Inferior parietal cortex (tissue), 1 donor: ENCODE measurements at regions not wholly inside any gene's neighbourhood (a gene's known extent, or its start where the extent isn't known, plus 50 kb on each side); places are given as distances from the start of the nearest gene placed in this dataset.
A peak's percentile ranks its signal among the peaks of the same experiment; 100 is the strongest.
"Not testable (repeated sequence)": the region's sequence is repeated elsewhere in the genome, so short reads cannot be mapped to it uniquely, and the experiment has no call there.

Source experiments
- DNase-seq: peaks from one replicate; pipeline ENCODE4 v3.0.0-alpha.2; 2016; ENCODE audit errors: extremely low spot score

DNA sequence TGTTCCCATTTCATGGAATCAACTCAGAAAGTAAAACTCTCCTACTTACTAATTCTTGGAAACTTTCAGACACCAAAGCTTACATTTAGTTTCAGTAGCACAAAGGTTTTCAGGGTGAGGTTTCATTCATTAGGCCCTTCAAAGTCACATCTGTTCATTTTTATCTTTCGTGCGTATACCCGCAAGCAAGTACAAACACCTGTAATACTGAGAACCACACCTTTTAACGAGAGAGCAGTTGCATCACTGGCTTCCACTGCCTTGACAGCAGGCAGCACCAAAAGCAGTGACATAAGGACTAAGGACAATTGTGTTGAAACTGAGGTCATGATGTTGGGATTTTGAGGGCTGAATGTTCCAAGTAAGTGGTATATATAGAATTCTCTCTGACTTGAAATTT lies 60.5 kb downstream of the GOLGA6L22 start:
- not testable (repeated sequence) for DNase-seq

GRCh38 chr15:22526537-22526936 lies 67.8 kb downstream of the GOLGA6L22 start:
- DNase-seq = not testable (repeated sequence)

DNA sequence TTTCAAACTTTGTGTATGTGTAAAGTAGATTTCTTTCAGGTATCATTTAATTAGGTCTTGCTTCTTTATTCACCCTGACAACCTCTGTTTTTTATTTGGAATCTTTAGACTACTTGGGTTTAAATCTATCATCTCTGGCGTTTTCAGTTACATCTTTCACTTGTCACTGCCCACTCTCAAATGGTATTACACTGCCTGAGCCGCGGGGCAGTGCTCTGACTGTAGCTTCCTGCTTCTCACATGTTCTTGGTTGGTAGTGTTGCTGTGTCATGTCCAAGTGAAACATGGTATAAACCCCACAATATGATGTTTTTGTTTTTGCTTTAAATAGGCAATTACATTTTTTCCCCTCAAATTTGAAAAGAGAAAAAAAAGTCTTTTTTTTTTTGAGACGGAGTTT lies 68.3 kb downstream of the GOLGA6L22 start:
- not testable (repeated sequence) for DNase-seq

DNA sequence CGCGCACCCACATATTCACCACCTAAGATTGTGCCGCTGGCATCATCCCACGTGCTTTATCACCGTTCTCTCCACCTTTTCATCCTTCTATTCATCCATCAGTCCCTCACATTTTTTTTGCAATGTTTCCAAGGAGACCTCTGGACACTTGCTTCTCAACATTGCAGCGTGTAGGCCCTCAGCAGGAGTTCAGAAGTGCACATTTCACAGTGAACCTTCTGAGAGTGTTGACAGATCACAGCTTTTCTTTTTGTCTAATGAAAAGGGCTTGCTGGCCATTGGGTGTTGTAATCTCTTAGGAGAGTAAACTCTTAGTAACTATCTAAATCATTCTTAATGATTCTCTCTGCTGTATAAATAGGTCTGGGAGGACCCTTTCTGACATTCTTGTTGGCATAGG lies 70.5 kb downstream of the GOLGA6L22 start:
- not testable (repeated sequence) for DNase-seq

DNA sequence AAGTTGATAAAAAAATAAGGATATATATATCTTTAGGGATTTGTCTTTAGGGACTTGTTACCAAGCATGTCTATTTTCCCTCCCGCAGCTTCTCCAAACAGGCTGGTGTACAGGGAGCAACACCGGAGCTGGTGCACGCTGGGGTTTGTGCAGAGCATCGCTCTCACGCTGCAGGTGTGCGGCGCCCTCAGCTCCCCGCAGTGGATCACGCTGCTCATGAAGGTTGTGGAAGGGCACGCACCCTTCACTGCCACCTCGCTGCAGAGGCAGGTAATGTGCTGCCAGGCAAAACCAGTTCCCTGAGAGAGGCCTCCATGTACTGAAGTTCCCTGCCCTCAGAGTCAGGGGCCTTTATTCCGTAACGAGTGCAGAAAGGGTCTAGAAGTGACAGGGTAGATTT lies 101.0 kb downstream of the GOLGA6L22 start:
- not testable (repeated sequence) for DNase-seq

DNA sequence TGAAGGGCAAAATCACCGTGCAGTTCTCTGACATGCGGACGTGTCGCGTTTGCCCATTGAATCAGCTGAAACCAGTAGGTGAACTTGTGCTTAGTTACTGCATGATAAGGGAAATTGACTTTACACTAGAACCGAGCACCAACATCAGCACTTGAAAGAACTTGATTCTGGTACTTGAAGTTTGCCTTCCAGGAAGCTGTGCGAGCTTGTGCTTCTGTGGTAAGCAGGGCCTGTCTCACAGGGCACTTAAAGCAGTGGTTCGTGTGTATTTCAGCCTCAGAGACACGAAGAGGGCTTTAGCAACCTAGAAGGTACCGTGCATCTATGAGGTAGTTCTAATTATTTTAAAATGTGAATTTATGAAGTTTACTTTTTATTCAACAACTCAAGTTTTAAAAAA lies 103.0 kb downstream of the GOLGA6L22 start:
- not testable (repeated sequence) for DNase-seq

GRCh38 chr15:22566510-22566909 lies 107.8 kb downstream of the GOLGA6L22 start:
- DNase-seq = not testable (repeated sequence)

- DNase-seq = not testable (repeated sequence)
Observed at GRCh38 chr15:22569486-22569885, 110.8 kb downstream of the GOLGA6L22 start.

- not testable (repeated sequence) for DNase-seq
Observed at GRCh38 chr15:22572152-22572735, 113.5 kb downstream of the GOLGA6L22 start.

DNA sequence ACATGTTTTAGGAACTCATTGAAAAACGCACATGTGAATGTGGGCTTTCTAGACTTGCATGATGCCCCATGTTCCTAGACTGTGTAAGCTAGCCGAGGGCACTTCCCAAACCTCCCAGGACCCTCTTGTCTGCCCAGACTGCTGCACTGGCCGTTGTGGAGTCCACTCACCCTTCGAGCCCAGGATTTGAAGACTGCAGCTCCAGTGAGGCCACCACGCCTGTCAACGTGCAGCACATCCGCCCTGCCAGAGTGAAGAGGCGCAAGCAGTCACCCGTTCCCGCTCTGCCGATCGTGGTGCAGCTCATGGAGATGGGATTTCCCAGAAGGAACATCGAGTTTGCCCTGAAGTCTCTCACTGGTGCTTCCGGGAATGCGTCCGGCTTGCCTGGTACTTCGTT lies 114.1 kb downstream of the GOLGA6L22 start:
- not testable (repeated sequence) for DNase-seq

- DNase-seq = not testable (repeated sequence)
Observed at GRCh38 chr15:22577828-22578227, 119.1 kb downstream of the GOLGA6L22 start.

- not testable (repeated sequence) for DNase-seq
Observed at GRCh38 chr15:22579213-22579612, 120.5 kb downstream of the GOLGA6L22 start.

DNA sequence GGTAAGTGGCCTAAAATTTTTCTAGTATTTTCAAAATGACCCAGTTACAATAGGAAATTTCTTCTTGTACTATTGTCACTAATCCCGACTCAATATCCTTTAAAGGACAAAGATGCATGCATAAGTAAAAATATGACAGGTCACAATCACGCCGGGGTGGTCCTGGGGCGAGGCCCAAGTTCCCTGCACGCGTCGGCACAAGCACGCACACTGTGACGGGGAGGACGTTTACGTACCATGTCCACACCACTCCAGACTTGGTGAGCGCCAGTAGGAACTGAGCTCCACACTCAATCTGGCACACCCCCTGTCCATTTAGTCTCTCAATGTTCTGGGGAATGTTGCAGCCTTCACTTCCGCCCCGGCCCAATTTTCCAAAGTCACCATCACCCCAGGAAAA lies 128.7 kb downstream of the GOLGA6L22 start:
- not testable (repeated sequence) for DNase-seq

GRCh38 chr15:22598552-22598951 lies 139.8 kb downstream of the GOLGA6L22 start:
- DNase-seq = not testable (repeated sequence)

- not testable (repeated sequence) for DNase-seq
Observed at GRCh38 chr15:22599526-22600320, 141.0 kb downstream of the GOLGA6L22 start.

DNA sequence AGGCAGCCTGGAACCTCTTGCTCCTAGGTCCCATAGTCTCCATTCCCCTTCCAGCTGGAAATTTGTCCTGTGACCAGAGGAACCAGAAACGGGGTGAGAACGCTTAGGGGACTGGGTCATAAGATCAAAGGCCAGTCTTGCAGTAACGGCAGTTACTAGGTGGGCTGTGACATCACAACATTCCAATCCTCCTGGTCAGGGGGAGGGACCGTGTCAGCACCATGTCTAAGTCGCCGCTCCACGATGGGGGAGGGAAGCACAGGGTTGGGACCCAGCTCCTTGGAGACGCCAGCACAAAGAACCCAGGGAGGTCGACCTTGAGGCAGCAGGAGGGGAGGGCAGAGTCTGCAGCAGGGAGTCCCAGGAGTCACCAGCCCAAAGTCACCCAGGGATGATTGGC lies 158.3 kb downstream of the GOLGA6L22 start:
- DNase-seq = not testable (repeated sequence)

GRCh38 chr15:22631789-22632188 lies 154.7 kb upstream of the NIPA1 start:
- DNase-seq = not testable (repeated sequence)

- not testable (repeated sequence) for DNase-seq
Observed at GRCh38 chr15:22639983-22640382, 146.5 kb upstream of the NIPA1 start.

DNA sequence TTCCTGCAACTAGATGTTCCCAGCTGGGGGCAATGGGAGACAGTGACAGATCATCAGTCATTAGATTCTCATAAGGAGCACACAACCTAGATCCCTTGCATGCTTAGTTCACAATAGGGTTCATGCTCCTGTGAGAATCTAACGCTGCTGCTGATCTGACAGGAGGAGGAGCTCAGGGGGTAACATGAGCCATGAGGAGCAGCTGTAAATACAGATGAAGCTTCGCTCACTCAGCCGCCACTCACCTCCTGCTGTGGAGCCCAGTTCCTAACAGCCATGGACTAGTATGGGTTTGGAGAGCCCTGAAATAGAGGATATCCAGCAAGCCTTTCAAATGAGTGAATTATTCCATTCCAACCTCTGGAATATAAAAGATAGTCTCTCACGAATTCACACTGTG lies 137.0 kb upstream of the NIPA1 start:
- not testable (repeated sequence) for DNase-seq

DNA sequence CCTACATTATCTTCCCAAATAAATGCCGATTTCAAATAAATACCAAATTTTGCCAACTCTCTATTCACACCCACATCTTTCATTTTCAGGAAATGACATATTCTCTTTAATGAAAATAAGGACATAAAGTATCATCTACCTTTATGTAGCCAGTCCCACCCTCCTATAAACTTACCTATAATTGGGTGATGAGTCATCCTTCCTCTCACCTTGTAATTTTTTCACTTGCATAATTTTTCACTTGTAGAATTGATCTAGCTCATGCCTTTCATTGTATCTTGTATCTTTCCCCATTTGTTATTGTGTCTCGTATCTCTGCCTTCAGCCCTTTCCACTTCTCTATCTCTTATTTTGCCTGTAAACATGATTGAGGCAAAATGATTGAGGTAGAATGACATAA lies 135.3 kb upstream of the NIPA1 start:
- DNase-seq = not testable (repeated sequence)

GRCh38 chr15:22664294-22665058 lies 122.0 kb upstream of the NIPA1 start:
- peak; percentile 6 for DNase-seq

DNA sequence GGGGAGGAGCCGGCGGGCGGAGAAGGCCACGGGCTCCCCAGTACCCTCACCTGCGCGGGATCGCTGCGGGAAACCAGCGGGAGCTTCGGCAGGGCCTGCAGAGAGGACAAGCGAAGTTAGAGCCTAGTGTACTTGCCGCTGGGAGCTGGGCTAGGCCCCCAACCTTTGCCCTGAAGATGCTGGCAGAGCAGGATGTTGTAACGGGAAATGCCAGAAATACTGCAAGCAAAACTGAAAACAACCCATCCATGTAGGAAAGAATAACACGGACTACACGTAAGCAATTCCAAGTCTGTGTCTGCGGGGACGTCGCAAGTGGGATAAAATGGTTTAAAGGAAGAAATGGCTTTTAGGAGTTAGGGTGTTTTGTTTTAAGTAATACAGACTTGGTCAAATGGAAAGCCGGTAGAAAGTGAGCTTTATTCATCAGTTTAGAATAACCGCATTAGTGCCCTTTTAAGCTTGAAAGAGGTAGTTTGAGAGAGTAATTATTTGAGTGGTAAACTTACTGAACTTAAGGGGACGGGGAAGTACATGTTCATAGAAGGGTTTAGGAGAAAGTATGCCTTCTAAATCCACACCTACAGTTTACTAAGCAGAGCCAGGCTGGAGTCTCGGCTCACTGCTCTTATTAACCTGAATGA lies 121.3 kb upstream of the NIPA1 start:
- DNase-seq = peak; percentile 35
